A673 (cell line): ENCODE measurements at regions not wholly inside any gene's neighbourhood (a gene's known extent, or its start where the extent isn't known, plus 50 kb on each side); places are given as distances from the start of the nearest gene placed in this dataset.

Experiments
- CTCF ChIP-seq: fragments of 300-800, 200-600 bp; sonication (generic); conservative IDR thresholded peaks from 2 replicates; pipeline ENCODE4 v1.5.1; 2017; ENCODE audit warnings: low read depth, mild to moderate bottlenecking, antibody characterized with exemption, low read length, moderate library complexity, mixed read lengths
- EZH2 ChIP-seq: fragments of 200-600 bp; sonication (generic); IDR thresholded peaks from 2 replicates; pipeline ENCODE4 v1.6.1; 2017; ENCODE audit warnings: borderline replicate concordance, low read depth, mild to moderate bottlenecking, mixed read lengths, antibody characterized with exemption, low read length; ENCODE audit not compliant: poor library complexity, severe bottlenecking

- no peak for TF ChIP-seq EZH2
- TF ChIP-seq CTCF = no peak
Observed at GRCh38 chr2:38178119-38178518, 102.2 kb upstream of the CYP1B1 start.
